AG10803 (cell line): ENCODE measurements at regions not wholly inside any gene's neighbourhood (a gene's known extent, or its start where the extent isn't known, plus 50 kb on each side); places are given as distances from the start of the nearest gene placed in this dataset.

Source experiments
- DNase-seq: peaks from one replicate; pipeline ENCODE4 v3.0.0; 2010; ENCODE audit warnings: low read depth
- H3K4me3 ChIP-seq: 2 replicates; pipeline ENCODE4 v1.5.1; 2011; ENCODE audit warnings: mild to moderate bottlenecking, low read length, control low read depth
- TF ChIP-seq, protein P1 (sequence below): conservative IDR thresholded peaks from 2 replicates; pipeline ENCODE4 v1.5.1; 2011; ENCODE audit warnings: mild to moderate bottlenecking, low read length, control low read depth, inconsistent platforms

DNA sequence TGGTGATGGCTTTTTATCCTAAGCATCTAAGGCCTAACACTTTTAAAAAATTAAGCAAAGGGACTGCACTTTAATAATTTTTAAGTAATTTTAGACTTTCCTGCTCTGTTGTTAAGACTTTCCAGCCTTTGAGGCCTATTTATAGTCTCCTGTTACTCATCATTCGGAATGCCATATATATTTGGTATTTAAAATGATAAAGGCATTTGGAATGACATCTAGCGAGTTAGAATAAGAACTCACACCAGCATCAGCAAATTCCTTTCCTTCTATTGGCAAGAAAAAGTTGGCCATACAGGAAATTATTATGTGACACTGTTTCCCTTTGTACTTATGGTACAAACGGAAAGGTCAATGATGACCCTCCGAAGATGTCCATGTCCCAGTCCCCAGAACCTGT, 88.1 kb upstream of the STMND1 start:
- DNase-seq = peak; percentile 85
- TF ChIP-seq, protein P1, sequence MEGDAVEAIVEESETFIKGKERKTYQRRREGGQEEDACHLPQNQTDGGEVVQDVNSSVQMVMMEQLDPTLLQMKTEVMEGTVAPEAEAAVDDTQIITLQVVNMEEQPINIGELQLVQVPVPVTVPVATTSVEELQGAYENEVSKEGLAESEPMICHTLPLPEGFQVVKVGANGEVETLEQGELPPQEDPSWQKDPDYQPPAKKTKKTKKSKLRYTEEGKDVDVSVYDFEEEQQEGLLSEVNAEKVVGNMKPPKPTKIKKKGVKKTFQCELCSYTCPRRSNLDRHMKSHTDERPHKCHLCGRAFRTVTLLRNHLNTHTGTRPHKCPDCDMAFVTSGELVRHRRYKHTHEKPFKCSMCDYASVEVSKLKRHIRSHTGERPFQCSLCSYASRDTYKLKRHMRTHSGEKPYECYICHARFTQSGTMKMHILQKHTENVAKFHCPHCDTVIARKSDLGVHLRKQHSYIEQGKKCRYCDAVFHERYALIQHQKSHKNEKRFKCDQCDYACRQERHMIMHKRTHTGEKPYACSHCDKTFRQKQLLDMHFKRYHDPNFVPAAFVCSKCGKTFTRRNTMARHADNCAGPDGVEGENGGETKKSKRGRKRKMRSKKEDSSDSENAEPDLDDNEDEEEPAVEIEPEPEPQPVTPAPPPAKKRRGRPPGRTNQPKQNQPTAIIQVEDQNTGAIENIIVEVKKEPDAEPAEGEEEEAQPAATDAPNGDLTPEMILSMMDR = no peak
- no peak overlapping the region for H3K4me3 ChIP-seq

DNA sequence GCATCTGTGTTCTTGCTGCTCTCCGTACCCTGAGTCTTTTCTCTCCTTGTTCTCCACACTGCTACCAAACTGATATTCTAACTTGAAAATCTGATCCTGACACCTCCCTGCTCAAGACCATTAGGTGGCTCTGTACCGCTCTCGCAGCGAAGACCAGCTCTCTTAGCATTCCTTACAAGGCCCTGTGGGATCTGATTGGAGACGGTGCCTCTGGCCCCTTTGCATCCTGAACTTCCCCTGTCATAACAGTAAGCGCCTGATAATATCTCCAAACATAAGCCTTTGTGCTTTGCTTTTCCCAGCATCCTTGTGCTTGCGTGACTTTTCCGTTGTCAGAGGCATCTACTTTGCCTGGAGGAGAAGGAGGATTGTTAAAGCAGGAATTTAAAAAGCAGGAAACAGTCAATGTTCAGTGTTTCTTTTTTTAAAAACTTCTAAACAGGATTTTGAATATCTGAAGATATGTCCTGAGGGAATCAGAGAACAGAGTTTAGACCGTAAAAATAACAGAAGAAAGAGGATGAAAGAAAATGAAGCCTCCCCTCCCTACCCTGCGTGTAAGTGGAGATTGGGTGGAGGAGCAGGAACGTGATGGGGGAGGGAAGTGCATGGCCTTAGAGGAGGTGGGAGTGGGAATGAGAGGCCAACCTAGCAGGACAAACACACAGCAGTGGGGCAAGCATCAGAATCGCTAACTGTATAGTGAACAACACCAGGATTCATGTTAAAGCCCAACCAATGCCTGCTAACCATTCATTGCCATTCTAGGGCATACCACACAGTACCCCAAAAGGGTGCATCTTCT, 89.2 kb upstream of the STMND1 start:
- no peak overlapping the region for H3K4me3 ChIP-seq
- peak; percentile 27 for DNase-seq

DNA sequence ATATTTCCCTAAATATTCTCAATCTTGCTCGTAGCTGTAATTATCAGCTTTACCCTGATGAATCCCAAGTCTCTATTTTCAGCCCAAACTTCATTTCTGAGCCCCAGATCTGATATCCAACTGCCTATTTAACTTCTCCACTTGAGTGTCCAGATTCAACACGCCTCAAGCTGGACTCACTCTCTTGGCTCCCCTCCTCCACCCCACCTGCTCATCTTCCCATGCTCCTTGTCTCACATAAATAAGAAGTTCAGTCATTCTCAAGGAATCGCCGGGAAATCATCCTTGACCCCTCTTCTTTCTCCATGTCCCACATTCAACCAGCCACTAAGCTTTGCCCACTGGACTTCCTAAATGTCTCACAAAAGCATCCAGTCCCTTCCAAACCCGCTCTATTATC, 89.9 kb upstream of the STMND1 start:
- TF ChIP-seq, protein P1 = no peak
- DNase-seq = no peak
- H3K4me3 ChIP-seq = no peak overlapping the region

More for the DNA sequence above, 89.2 kb upstream of the STMND1 start:
- TF ChIP-seq, protein P1 = peak; percentile 17; the same call in 1 of the 2 replicates

DNA sequence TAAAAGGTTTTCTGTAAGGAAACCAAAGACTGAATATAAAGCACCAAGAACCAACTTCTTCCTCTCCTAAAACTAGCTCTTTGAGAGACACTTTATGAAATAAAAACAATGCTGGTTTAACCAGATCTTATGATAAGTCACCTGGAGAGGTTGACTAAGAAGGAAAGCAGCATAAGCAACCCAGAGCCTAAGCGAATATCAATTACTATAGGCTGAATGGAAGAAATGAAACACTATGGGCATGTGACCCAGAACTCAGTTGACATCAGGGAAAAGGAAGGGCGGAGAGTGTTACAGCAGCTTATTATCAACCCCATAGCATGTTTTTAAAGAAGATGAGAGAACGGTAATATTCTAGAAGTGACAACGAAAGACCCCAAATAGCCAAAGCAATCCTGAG, 94.1 kb upstream of the STMND1 start:
- no peak for DNase-seq
- no peak overlapping the region for H3K4me3 ChIP-seq
- TF ChIP-seq, protein P1 = no peak

DNA sequence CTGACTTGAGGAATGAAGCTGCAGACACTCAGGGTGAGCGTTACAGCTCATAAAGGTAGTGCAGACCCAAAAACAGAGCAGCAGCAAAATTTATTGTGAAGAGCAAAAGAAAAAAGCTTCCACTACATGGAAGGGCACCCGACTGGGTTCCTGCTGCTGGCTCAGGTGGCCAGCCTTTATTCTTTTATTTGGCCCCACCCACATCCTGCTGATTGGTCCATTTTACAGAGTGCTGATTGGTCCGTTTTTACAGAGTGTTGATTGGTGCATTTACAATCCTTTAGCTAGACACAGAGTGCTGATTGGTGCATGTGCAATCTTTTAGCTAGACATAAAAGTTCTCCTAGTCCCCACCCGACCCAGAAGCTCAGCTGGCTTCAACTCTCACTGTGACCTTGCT, 95.3 kb upstream of the STMND1 start:
- TF ChIP-seq, protein P1 = no peak
- DNase-seq = no peak
- no peak overlapping the region for H3K4me3 ChIP-seq

DNA sequence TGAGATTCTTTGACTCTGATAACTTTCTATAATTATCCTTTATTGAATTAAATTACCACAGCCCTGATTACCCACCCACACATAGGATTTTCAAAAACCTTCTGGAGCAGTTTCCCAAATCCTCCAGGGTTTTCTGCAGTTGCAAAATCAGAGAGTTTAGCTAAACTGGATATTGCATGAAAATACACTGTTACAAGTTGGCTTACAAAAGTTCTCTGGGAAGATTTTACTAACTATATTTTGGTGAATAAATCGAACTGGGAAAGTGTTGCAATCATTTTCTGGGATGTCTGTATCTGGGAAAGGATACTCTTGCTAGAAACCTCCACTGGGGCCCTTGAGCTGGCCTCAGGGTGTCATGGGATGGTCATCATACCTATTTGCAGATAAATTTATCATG, 97.6 kb upstream of the STMND1 start:
- TF ChIP-seq, protein P1 = no peak
- H3K4me3 ChIP-seq = no peak overlapping the region
- DNase-seq = peak; percentile 49

DNA sequence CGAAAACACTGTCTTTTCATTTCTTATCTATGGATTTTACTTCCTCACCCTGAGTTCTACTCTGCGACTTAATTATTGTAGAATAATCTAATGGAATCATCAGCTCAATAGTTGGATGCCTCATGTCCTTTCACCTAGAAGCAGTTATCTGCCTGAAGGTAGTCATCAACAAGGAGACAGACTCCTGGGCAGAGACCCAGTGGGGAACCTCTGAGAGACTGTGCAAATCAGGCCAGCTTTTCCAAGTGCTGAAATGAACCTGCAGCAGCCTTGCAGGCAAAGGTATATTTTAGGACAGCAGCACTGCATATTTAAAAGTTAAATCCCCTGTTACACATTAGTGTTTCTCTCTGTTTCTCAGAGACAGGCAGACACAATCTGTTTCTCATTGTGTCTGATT, 99.7 kb upstream of the STMND1 start:
- no peak for DNase-seq
- no peak overlapping the region for H3K4me3 ChIP-seq
- TF ChIP-seq, protein P1 = no peak
